ENCODE measurements at regions not wholly inside any gene's neighbourhood (a gene's known extent, or its start where the extent isn't known, plus 50 kb on each side); places are given as distances from the start of the nearest gene placed in this dataset.

GRCh38 chr20:17793986-17794385 is 94.2 kb downstream of the BANF2 start:
- TF ChIP-seq EZH2phosphoT487 (IDR thresholded peaks at IDR 0.05; ENCODE audit: insufficient read depth, low read depth) (no peak), EZH2 (IDR thresholded peaks at IDR 0.05; ENCODE audit: insufficient read depth, poor library complexity, severe bottlenecking) (no peak)
